Adipocyte (in vitro differentiated cells): ENCODE measurements at regions not wholly inside any gene's neighbourhood (a gene's known extent, or its start where the extent isn't known, plus 50 kb on each side); places are given as distances from the start of the nearest gene placed in this dataset.
A peak's percentile ranks its signal among the peaks of the same experiment; 100 is the strongest.
"Not testable (repeated sequence)": the region's sequence is repeated elsewhere in the genome, so short reads cannot be mapped to it uniquely, and the experiment has no call there.

Source experiments
- DNase-seq: peaks from one replicate; pipeline ENCODE4 v3.0.0-alpha.2; 2015; ENCODE audit warnings: low read depth
- H3K27me3 ChIP-seq: replicated peaks from 2 replicates; pipeline ENCODE4 v1.7.0; 2013; ENCODE audit warnings: mild to moderate bottlenecking, low read length, moderate library complexity; ENCODE audit not compliant: control insufficient read depth, insufficient read depth
- H3K36me3 ChIP-seq: 2 replicates; pipeline ENCODE4 v1.7.0; 2013; ENCODE audit warnings: low read length, mild to moderate bottlenecking, moderate library complexity; ENCODE audit not compliant: control insufficient read depth, insufficient read depth, severe bottlenecking
- H3K4me1 ChIP-seq: 2 replicates; pipeline ENCODE4 v1.7.0; 2013; ENCODE audit warnings: mild to moderate bottlenecking, low read length, moderate library complexity; ENCODE audit not compliant: control insufficient read depth, insufficient read depth
- H3K4me3 ChIP-seq: 2 replicates; pipeline ENCODE4 v1.7.0; 2013; ENCODE audit warnings: mild to moderate bottlenecking, low read length, moderate library complexity
- H3K9ac ChIP-seq: 2 replicates; pipeline ENCODE4 v1.7.0; 2013; ENCODE audit warnings: mild to moderate bottlenecking, low read length, moderate library complexity
- H3K9me3 ChIP-seq: 2 replicates; pipeline ENCODE4 v1.7.0; 2013; ENCODE audit warnings: mild to moderate bottlenecking, low read length, moderate library complexity; ENCODE audit not compliant: control insufficient read depth

GRCh38 chr13:76607866-76608265 is 278.3 kb downstream of the KCTD12 start:
- DNase-seq: no peak
- H3K4me1 ChIP-seq: no peaks in the 10 kb centered on the region
- no peaks in the 10 kb centered on the region for H3K9me3 ChIP-seq
- no peak overlapping the region for H3K4me3 ChIP-seq
- H3K36me3 ChIP-seq: no peaks in the 10 kb centered on the region
- H3K27me3 ChIP-seq: no peaks in the 10 kb centered on the region
- no peak overlapping the region for H3K9ac ChIP-seq

- H3K36me3 ChIP-seq: no peaks in the 10 kb centered on the region
- H3K27me3 ChIP-seq: no peaks in the 10 kb centered on the region
- no peaks in the 10 kb centered on the region for H3K4me1 ChIP-seq
- H3K9ac ChIP-seq: no peak overlapping the region
- DNase-seq: peak; percentile 45
- H3K4me3 ChIP-seq: no peak overlapping the region
- no peaks in the 10 kb centered on the region for H3K9me3 ChIP-seq
Observed at GRCh38 chr13:76600081-76600480, 286.1 kb downstream of the KCTD12 start.

GRCh38 chr13:76597868-76598267 is 288.3 kb downstream of the KCTD12 start:
- no peak for DNase-seq
- H3K4me3 ChIP-seq: no peak overlapping the region
- H3K9me3 ChIP-seq: no peaks in the 10 kb centered on the region
- H3K27me3 ChIP-seq: no peaks in the 10 kb centered on the region
- H3K36me3 ChIP-seq: no peaks in the 10 kb centered on the region
- no peak overlapping the region for H3K9ac ChIP-seq
- H3K4me1 ChIP-seq: no peaks in the 10 kb centered on the region

GRCh38 chr13:76596216-76596615 is 290.0 kb downstream of the KCTD12 start:
- Histone ChIP-seq H3K27me3 (no peaks in the 10 kb centered on the region), H3K4me1 (no peaks in the 10 kb centered on the region), H3K4me3 (no peak overlapping the region), H3K9ac (no peak overlapping the region), H3K9me3 (no peaks in the 10 kb centered on the region), H3K36me3 (no peaks in the 10 kb centered on the region)
- DNase-seq: peak; percentile 15

- Histone ChIP-seq H3K4me3 (no peak overlapping the region), H3K27me3 (no peaks in the 10 kb centered on the region), H3K9ac (no peak overlapping the region), H3K4me1 (no peaks in the 10 kb centered on the region), H3K36me3 (no peaks in the 10 kb centered on the region), H3K9me3 (no peaks in the 10 kb centered on the region)
- DNase-seq: no peak
Observed at GRCh38 chr13:76594435-76594834, 291.8 kb downstream of the KCTD12 start.

GRCh38 chr13:76586842-76587241 is 299.4 kb downstream of the KCTD12 start:
- Histone ChIP-seq H3K9ac (no peak overlapping the region), H3K36me3 (no peaks in the 10 kb centered on the region), H3K4me1 (no peaks in the 10 kb centered on the region), H3K9me3 (no peaks in the 10 kb centered on the region), H3K27me3 (no peaks in the 10 kb centered on the region), H3K4me3 (no peak overlapping the region)
- no peak for DNase-seq

- H3K9me3 ChIP-seq: peaks cover 29% of the 10 kb centered on the region
- H3K9ac ChIP-seq: no peak overlapping the region
- H3K27me3 ChIP-seq: no peaks in the 10 kb centered on the region
- H3K36me3 ChIP-seq: no peaks in the 10 kb centered on the region
- H3K4me3 ChIP-seq: no peak overlapping the region
- H3K4me1 ChIP-seq: no peaks in the 10 kb centered on the region
- no peak for DNase-seq
Observed at GRCh38 chr13:76579701-76580100, 306.5 kb downstream of the KCTD12 start.

GRCh38 chr13:76575634-76576033 is 310.6 kb downstream of the KCTD12 start:
- H3K4me3 ChIP-seq, H3K36me3 ChIP-seq, H3K9ac ChIP-seq, H3K4me1 ChIP-seq, DNase-seq, H3K27me3 ChIP-seq: not testable (repeated sequence)
- peaks cover 31% of the 10 kb centered on the region for H3K9me3 ChIP-seq

- H3K27me3 ChIP-seq: no peaks in the 10 kb centered on the region
- H3K36me3 ChIP-seq: no peaks in the 10 kb centered on the region
- no peak for DNase-seq
- no peak overlapping the region for H3K9ac ChIP-seq
- peaks cover 9% of the 10 kb centered on the region for H3K9me3 ChIP-seq
- no peaks in the 10 kb centered on the region for H3K4me1 ChIP-seq
- H3K4me3 ChIP-seq: no peak overlapping the region
Observed at GRCh38 chr13:76570510-76570971, 315.7 kb downstream of the KCTD12 start.

- Histone ChIP-seq H3K9me3 (no peaks in the 10 kb centered on the region), H3K4me1 (peaks cover 9% of the 10 kb centered on the region), H3K36me3 (no peaks in the 10 kb centered on the region), H3K4me3 (no peak overlapping the region), H3K27me3 (no peaks in the 10 kb centered on the region), H3K9ac (no peak overlapping the region)
- no peak for DNase-seq
Observed at GRCh38 chr13:76556627-76557026, 329.6 kb downstream of the KCTD12 start.

- no peaks in the 10 kb centered on the region for H3K9me3 ChIP-seq
- no peak for DNase-seq
- no peaks in the 10 kb centered on the region for H3K27me3 ChIP-seq
- no peaks in the 10 kb centered on the region for H3K36me3 ChIP-seq
- no peak overlapping the region for H3K4me3 ChIP-seq
- H3K4me1 ChIP-seq: peaks cover 9% of the 10 kb centered on the region
- no peak overlapping the region for H3K9ac ChIP-seq
Observed at GRCh38 chr13:76552807-76553206, 333.4 kb downstream of the KCTD12 start.

GRCh38 chr13:76552041-76552772 is 334.0 kb downstream of the KCTD12 start:
- no peaks in the 10 kb centered on the region for H3K27me3 ChIP-seq
- H3K4me3 ChIP-seq: peak overlapping the region; percentile 70
- H3K9ac ChIP-seq: peak overlapping the region; percentile 48
- no peak for DNase-seq
- H3K9me3 ChIP-seq: no peaks in the 10 kb centered on the region
- no peaks in the 10 kb centered on the region for H3K36me3 ChIP-seq
- H3K4me1 ChIP-seq: peaks cover 9% of the 10 kb centered on the region
